ENCODE measurements at regions not wholly inside any gene's neighbourhood (a gene's known extent, or its start where the extent isn't known, plus 50 kb on each side); places are given as distances from the start of the nearest gene placed in this dataset.
"Not testable (repeated sequence)": the region's sequence is repeated elsewhere in the genome, so short reads cannot be mapped to it uniquely, and the experiment has no call there.

DNA sequence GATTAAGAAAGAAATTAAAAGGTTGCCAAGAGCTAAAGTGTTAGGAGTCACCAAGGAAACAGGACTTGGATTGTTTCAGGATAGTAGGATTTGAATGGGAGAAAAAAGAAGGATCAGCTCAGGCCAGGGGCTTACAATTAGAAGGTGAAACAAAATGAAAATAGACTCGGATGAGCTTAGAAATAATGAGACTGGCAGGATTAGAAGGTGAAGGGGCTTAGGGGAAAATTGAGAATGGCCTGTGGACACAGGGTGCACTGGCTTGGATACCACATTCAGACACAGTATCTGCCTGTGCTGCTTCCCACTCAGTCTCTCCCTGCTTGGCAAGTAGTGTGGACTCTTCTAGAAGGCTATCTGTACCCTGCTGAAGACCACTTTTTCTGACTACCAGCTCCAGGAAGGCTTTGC is 206.1 kb upstream of the ATP10A start:
- no peak for DNase-seq

DNA sequence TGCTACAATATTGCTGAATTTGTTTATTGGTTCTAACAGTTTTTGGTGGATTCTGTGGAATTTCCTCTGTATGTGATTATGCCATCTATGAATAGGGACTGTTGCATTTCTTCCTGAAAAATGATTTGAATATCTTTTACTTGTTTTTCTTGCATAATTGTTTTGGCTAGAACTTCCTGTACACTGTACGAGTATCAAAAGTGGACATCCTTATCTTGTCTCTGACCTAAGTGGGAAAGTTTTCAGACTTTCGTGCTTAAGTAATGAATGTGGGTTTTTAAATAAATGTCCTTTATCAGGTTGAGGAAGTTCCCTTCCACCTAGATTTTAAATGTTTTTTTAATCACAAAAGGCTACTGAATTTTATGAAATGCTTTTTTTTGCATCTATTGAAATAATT is 203.8 kb upstream of the ATP10A start:
- DNase-seq, result no peak

DNA sequence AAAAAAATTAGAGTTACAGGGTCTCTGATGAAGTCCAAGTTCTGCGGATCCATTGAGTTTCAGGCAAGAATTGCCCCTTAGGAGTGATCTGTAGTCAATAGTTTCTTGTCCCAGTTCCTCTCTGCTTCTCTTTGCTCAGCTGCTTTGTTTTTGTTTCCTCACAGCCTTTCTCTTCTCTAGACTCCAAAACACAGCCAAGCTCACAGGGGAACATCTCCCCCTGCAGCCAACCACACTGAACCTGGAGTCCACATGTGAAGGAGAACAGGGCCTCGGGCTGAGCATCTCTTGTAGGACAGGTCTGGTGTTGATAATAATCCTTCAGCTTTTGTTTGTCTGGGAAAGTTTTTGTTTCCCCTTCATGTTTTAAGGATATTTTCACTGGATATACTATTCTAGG is 202.6 kb upstream of the ATP10A start:
- no peak for DNase-seq

DNA sequence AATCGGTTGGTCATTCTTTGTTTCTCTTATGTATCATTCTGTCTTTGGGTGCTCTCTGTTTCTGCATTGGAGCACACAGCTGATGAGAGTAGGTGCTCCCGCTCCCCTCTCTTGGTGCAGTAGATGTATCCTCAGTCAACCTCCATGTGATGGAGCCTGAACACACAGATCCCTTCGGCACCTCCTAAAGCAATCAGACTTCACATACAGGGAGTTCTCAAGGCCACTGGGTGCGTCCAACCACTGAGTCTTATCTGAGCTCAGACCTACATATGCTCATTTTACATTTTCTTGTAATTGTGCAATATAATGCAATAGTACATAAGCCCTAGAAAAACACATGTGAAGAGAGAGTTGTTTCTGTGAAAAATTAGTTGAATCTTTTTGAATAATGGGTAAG is 198.1 kb upstream of the ATP10A start:
- DNase-seq, result no peak

DNA sequence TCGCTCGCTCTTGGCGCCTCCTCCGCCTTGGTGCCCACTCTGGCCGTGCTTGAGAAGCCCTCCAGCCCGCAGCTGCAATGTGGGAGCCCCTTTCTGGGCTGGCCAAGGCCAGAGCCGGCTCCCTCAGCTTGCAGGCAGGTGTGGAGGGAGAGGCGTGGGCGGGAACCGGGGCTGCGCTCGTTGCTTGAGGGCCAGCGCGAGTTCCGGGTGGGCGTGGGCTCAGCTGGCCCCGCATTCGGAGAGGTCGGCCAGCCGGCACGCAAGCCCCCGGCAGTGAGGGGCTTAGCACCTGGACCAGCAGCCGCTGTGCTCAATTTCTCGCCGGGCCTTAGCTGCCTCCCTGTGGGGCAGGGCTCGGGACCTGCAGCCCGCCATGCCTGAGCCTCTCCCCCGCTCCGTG is 193.6 kb upstream of the ATP10A start:
- not testable (repeated sequence) for DNase-seq

DNA sequence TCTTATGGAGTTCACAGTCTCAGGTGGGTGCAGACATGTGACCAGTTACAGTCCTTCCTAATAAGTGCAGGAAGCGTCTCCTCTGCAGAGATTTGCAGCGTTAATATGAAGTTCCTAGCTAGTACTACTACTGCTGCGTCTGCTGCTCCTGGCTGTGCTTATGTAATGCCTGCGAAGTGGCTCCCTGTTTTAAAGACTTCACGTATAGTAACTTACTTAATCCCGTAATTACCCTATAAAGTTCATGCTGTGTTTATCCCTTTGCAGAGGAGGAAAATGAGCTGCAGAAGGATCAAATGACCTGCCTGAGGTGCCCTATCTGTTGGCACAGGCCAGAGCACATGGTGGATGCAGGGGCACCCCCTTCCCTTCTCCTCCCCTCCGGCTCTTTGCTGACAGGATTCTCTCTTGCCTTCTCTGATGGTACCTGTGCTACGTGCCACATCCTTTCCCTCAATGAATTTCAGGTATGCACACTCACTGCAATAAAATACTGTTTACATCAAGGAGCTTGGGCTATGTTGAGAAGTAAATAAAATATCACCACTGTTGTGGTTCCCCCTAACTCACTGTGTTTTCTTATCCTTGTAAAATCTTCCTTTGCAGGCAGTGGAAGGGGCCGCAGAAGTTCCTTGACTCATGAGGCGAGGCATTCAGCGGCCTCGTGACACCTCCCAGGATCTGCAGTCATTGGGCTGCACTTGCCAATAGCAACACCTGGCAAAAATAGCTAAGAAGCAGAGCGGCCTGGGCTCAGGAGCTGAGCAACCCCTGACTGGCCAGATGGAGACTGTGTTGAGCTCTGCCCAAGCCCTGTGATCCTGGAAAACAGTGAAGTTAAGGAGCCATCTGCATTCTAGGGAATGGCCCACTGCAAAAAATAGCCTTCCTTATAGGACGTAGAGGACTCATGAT is 188.9 kb upstream of the ATP10A start:
- peak; percentile 6 for DNase-seq

DNA sequence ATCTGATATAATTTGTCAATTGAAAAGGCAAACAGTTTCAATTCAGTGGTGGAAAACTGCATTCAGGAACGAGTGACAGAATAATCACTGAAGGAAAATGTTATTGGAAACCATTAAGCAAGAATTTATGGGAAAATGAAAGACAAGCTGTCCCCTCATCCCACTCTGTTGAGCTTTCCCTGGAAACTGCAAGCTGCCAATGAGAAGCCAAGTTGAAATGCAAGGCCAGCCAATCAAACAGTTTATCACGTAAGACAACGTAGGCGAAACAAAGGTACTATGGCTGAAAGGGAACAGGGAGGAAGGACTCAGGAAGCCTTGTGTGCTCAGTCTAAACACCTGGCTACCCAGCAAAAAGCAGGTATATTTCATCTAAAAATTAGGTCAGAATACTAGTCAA is 187.9 kb upstream of the ATP10A start:
- DNase-seq, result no peak

DNA sequence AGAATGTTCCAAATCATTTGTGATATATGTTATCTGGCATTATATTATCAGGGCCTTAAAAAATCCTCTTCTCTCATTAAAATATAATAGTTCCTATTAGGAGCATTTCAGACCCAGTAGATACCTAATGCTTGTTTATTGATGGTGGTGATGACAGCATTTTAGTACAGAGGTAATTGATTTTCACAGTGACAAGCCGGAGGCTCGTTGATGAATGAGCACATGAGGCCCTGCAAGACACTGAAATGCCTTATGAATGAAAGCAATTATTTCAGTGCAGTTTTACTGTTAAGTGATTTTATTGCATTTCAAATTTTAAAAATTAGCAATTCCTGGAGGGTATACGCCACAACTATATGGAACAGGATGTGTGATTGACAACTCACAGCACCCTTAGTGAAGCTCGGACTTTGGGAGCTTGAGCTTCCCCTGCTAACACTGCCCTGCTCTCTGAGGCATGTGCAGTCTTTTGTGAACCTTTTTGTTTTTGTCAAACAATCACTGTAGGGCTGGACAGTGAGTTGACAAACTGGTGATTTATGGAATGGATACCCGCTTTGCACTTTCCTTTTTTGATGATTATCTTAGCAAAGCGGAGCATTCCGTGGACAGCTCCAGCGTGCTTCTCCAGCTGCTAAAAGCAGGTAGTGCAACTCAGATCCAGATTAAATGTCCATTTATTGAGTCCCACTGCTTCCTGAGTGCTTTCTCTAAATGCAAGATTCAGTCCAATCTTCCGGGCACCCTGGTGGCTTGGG is 187.0 kb upstream of the ATP10A start:
- DNase-seq, result no peak

DNA sequence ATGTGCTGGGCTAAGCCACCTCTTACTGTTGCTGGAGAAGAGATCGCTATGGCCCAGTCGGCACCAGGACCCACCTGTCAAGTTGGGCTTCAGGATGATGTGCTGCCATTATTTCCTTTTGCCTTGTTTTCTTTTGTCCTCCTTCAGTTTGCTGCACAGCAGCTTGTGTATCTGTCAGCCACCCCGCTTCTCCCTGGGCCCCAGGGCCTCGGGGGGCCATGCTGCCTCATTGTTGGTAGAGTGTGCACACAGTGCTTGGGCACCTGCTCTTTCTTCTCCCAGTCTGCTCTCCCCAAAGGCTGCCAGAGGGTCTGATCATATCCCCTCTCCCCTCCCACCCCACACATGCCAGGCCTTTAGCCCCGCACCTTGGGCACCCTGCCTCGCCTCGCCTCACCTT is 185.5 kb upstream of the ATP10A start:
- no peak for DNase-seq

DNA sequence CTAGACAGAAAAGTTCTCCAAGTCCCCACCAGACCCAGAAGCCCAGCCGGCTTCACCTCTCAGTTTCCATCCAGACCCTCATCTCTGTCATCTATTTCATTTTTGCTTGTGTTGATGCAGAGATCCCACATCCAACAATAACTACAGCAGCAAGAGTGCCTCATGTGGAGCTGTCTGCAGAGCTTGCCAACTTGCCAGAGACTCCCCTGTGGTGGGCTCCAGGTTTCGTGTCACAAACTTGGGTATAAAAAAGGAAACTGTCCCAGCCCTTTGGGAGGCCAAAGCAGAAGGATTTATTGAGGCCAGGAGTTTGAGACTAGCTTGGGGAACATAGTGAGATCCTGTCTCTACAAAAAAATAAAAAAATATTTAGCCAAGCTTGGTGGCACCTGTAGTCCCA is 182.4 kb upstream of the ATP10A start:
- DNase-seq, result no peak

DNA sequence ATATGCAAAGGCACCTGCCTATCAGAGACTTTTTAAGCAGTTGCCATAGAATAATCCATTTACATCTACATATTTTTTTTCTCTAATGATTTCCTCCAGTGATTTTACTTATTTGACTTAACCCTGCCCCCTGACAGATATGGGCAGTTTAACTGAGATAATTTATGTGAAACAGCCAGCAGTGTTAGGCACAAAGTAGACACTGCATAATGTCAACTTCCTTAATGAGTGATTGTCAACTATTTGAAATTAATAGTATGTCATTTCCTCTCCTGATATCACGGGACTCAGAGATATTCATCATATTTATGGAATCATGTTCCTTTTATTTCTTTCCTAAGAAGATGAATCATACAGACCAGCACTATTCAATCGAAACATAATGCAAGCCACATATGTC is 179.9 kb upstream of the ATP10A start:
- no peak for DNase-seq

DNA sequence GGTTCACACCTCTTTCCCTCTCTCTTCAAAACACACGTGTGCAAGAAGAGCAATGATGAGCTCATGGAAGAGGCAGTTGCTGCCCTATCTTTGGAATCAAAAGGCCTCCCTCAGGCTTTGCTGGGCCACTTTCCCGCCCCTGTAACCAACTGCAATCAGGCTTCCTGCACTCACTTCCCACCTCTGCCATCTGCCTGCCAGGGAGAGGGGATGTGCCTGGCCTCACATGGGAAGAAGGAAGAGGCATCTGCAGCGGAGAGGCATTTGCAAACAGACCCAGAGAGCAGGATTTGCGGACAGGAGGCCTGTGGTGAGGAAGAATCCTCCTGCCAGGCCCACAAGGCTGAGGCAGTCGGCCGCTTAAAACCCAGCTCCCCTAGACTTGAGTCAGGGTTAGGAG is 175.6 kb upstream of the ATP10A start:
- DNase-seq, result no peak

DNA sequence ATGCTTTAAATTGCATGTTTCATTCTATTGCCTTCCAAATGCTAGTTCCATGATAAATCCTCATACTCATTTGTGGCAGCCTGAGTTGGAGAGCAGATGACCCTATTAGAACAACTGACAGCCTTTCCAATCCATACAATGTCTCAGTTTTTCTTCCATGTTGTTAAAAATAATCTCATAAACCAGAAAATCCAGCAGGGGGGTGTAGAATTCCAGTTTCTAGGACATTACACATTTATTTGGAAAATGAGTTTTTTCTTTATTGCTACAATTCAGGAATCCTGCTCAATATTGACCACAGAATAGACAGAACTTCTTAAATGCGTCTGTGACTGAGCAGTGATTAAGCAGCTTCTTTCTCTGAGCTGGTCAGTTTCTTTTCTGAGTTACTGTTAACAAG is 174.2 kb upstream of the ATP10A start:
- peak; percentile 1 for DNase-seq

DNA sequence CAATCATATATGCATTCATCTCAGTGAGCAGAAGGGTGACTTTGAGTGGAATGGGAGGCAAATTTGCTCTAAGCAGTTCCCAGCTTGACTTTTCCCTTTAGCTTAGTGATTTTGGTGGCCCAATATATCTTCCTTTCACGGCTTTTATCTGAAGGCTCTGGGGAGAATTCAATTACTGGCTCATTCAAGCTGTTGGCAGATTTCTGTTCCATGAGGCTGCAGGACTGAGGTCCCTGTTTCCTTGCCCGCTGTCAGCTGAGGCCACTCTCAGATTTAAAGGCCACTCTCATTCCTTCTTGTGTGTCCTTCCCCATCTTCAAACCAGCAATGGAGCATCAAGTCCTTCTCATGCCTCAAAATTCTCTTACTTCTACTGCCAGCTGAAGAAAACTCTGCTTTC is 170.4 kb upstream of the ATP10A start:
- no peak for DNase-seq

DNA sequence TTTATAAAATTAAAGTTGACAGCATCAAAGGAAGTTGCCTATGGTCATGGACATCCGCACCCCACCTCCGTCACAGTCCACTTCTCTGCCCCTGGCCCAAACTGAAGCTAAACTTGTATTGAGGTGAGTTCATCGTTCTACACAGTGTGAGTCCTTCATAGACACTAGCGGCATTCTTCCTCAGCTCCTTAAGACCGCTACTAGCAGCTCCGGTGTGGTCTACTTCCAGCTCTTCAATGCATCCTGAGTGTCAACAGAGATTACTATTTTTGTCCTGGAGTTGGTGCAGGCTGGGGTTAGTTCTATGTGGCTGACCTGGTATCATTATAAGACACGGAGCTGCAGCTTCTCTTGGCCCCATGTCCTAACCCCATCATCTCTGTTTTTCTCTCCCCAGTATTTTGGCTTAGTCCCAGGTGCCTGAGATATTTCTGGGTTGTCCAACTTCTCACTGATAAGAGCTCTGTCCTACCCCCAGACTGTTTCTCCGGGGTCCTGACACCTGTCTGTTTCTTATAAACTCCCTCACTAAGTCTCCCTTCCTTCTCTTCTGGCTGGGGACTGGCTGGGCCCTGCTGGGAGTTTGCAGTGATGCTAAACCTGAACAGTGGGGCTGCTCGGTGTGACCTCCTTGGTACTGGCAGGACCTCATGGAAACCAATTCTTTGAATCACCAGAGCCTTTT is 169.2 kb upstream of the ATP10A start:
- DNase-seq, result no peak

DNA sequence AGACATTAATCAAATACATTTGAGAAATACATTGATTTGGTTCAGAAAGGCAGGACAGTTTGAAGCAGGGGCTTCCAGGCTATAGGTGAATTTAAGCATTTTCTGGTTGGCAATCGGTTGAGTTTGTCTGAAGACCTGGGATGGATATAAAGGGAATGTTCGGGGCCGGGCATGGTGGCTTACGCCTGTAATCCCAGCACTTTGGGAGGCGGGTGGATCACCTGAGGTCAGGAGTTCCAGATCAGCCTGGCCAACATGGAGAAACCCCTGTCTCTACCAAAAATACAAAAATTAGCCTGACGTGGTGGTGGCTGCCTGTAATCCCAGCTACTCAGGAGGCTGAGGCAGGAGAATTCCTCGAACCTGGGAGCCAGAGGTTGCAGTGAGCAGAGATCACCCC is 166.5 kb upstream of the ATP10A start:
- not testable (repeated sequence) for DNase-seq

DNA sequence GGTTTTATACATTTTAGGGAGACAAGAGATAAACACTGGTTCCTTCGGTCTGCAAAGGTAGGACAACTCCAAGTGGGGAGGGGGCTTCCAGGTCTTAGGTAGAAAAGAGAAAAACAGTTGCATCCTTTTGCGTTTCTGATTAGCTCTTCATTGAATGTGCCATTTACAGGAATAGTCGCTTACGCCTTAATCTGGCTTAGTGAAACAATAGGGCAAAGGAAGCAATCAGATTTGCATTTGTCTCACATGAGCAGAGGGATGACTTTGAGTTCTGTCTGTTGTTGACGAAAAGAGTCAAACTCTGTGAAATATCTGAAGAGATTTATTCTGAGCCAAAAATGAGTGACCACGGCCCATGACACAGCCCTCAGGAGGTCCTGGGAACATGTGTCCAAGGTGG is 166.0 kb upstream of the ATP10A start:
- DNase-seq, result no peak

DNA sequence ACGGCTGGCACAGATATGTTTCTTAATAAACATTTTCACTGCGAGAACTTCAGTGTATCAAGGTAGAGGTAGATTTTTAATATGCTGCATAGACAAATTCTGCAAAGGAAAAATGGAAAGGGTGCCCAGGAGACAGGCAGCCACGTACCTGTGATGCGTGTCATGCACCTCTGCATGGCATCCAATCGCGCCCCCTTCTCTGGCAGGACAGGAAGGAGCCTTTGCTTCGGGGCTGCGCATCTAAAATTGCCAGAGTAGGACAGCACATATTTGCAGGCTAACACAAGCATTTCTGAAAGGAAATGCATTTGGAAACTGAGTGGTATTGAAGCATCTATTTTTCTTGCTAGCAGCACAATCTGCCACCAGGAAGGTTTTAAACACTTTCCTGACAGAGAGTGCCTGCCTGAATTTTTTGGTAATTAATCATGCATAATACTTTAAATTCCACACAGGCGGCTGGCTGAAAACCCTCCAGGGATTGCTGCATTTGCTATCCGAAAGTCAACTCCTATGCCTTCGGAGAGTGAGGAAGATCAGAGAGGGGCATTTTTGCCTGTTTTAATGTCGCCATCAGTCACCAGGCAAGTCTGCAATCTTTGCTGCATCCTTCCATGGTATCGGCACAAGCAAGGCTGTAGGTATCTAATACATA is 165.1 kb upstream of the ATP10A start:
- DNase-seq, result peak; percentile 64

DNA sequence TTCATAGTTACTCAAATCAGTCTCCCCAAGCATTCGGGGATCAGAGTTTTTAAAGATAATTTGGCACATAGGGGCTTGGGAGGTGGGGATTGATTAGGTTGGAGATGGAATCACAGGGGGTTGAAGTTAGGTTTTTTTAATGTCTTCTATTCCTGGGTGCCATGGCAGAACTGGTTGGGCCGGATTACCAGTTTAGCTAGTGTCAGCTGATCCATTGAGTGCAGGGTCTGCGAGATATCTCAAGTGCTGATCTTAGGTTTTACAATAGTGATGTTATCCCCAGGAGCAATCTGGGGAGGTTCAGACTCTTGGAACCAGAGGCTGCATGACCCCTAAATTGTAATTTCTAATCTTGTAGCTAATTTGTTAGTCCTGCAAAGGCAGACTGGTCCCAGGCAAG is 163.5 kb upstream of the ATP10A start:
- DNase-seq, result not testable (repeated sequence)

DNA sequence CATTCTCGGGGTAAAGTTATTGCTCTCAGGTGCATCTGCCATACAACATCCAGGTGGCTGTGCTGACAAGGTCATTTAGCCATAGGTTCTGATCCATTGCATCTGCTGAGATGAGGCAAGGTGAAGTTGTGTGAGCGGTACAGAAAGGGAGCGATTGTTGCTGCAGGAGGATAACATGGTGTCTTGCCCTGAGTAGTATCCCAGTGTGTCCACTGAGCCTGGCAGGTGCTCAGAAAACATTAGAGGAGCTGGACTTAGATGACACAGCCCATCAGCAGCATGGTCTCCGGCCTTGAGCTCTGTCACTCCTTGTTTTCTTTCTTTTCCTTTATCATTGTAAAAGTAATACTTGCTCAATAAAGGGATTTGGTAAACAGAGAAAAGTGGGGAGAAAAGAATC is 161.1 kb upstream of the ATP10A start:
- DNase-seq, result no peak

DNA sequence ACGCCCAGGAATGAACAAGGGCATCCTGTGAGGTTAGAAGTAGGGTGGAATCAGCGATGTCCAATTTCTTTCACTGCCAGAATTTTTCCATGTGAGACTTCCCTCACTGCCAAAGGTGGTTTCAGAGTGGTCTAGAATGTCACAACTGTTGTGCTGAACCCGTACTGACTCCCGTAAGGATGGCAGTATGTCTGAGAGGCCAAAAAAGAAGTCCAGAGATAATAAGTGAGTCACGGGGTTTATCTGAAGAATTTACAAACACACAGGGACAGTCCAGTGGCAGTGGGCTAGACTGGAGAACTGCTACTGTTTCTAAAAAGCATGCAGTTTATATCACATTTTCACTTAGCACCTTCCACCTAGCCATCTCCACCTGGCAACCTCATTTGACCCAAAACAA is 160.6 kb upstream of the ATP10A start:
- no peak for DNase-seq

DNA sequence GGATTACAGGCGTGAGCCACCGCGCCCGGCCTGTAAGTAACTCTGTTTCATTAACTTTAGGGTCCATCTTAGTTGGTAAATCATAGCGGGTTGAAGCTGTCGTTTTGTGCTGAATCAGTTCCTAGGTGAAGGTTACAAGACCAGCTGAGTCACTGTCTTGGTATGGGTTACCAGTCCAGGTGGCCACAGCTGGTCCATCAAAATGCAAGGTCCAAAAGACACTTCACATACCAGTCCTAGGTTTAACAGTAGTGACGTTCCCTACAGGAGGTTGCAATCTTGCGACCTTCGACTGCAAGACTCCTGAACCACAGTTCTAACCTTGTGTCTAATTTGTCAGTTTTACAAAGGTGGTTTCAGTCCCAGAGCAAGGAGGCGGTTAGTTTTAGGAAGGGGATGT is 160.1 kb upstream of the ATP10A start:
- no peak for DNase-seq

DNA sequence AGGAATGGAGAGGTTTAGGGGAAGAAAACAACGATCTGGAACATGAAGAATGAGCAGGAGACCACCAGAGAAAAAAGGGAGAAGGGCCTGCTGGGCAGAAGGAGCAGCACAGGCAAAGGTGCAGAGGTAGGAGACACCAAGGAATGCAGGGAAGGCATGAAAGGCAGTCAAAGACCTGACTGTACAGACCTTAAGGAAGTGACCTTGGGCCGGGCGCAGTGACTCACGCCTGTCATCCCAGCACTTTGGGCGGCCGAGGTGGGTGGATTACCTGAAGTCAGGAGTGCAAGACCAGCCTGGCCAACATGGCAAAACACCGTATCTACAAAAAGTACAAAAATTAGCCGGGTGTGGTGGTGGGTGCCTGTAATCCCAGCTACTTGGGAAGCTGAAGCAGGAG is 157.7 kb upstream of the ATP10A start:
- DNase-seq, result no peak

Measured in EL (cell line).